Stimulated activated CD8-positive, alpha-beta memory T cell treated with anti-CD3 and anti-CD28 coated beads, Interleukin-7, amount 100 ng/mL, for 24 hours (primary cell): ENCODE measurements at regions not wholly inside any gene's neighbourhood (a gene's known extent, or its start where the extent isn't known, plus 50 kb on each side); places are given as distances from the start of the nearest gene placed in this dataset.
"Not testable (repeated sequence)": the region's sequence is repeated elsewhere in the genome, so short reads cannot be mapped to it uniquely, and the experiment has no call there.

Source experiments
- DNase-seq: peaks from one replicate; pipeline ENCODE4 v3.0.0-alpha.2; 2020; ENCODE audit warnings: low read depth

GRCh38 chr13:31607531-31607930 lies 131.8 kb upstream of the RXFP2 start:
- not testable (repeated sequence) for DNase-seq

DNA sequence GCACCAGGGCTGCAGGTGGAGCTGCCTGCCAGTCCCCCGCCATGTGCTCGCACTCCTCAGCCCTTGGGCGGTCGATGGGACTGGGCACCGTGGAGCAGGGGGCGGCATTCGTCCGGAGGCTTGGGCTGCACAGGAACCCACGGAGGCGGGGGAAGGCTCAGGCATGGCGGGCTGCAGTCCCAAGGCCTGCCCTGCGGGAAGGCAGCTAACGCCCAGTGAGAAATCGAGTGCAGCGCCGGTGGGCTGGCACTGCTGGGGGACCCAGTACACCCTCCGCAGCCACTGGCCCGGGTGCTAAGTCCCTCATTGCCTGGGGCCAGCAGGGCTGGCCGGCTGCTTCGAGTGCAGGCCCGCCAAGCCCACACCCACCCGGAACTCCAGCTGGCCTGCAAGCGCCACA lies 130.5 kb upstream of the RXFP2 start:
- DNase-seq, result not testable (repeated sequence)

- no peak for DNase-seq
Observed at GRCh38 chr13:31610270-31610998, 128.9 kb upstream of the RXFP2 start.

GRCh38 chr13:31611214-31611613 lies 128.1 kb upstream of the RXFP2 start:
- no peak for DNase-seq

DNA sequence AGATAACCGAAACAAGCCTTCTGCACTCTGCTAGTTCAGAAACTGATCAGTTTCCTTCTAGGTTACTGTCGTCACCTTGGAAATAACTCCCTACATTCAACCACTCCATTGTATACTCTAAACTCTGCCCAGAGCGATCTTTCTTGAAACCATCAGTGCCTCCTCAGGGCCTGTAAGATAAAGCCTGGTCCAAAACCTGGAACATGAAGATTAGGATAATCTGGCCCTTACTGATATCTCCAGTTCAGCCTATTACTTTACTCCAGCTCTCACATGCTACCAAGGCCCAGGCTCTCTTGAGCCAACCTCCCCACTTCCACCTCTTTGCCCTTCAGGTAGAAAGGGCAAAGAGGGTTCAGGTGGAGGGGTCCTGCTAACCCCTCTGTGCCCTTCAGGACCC lies 125.3 kb upstream of the RXFP2 start:
- no peak for DNase-seq

GRCh38 chr13:31614704-31615103 lies 124.6 kb upstream of the RXFP2 start:
- no peak for DNase-seq

DNA sequence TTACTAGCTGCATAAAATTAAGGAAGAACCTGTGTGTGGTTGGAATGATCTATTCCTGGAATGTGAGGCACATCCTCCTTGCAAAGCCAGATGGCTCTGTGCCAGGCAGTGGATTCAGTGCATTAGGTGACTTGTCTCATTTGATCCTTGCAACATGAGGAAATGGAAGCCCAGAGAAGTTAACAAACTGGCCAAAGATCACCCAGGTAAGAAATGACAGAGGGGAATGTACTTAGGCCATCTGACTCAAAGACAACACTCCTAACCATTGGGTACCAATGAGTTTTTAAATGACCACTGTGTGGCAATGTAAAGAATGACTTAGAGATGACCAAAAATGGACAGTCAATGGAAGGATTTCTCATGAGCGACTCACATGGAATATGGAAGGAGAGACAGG lies 114.2 kb upstream of the RXFP2 start:
- DNase-seq, result no peak

DNA sequence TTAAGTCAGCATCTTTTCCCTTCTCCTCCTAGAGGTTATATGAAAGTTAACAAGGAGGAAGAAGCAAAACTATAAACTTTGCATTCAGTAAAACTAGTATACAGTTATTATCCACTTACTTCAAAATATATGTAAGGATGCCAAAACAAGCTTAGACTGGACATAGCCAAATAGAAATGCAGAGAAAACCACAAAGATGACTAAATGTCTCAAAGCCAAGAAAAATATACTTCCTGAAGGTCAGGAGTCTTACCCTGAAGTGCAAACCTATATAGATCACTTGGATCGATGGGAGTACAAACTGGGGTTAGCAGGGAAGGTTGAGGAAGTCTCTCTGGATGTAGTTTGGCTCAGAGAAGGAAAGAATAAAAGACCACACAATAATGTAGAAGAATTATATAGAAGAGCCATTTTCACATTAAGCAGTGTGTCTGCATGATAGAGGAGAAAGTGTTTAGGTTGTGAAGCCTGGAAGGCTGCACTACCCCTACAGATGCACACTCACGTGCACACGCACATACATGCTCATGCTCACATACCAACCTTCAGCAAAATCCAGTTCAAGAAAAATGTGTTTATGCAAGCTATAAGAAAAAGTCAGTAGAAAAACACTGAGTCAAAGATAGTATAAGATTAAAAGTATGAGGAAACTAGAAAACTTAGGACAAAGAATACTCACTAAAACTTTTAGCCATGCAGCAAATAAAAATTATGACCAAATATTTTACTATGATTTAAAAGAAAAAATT lies 112.1 kb upstream of the RXFP2 start:
- no peak for DNase-seq

DNA sequence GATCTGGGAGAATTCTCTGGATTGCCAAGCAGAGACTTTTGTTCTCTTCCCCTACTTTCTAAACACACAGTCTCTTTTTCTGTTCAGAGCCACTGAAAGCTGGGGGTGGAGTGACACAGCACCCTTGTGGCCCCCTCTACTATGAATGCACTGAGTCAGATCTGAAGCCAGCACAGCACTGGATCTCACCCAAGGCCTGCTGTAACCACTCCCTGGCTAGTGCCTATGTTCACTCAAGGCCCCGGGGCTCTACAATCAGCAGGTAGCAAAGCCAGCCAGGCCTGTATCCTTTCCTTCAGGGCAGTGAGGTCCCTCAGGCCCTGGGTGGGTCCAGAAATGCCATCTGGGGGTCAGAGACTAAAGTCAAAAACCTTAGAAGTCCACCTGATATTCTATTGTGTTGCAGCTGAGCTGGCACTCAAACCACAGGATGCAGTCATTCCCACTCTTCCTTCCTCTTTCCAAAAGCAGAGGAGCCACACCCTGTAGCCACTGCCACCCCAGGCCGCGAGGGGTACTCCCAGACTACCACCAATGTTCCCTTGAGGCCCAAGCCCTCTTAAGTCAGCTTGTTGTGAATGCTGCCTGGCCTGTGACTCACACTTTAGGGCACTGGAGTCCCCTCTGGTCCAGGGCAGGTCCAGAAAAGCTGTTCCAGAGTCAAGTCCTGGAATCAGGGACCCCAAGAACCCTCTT lies 110.1 kb upstream of the RXFP2 start:
- no peak for DNase-seq

DNA sequence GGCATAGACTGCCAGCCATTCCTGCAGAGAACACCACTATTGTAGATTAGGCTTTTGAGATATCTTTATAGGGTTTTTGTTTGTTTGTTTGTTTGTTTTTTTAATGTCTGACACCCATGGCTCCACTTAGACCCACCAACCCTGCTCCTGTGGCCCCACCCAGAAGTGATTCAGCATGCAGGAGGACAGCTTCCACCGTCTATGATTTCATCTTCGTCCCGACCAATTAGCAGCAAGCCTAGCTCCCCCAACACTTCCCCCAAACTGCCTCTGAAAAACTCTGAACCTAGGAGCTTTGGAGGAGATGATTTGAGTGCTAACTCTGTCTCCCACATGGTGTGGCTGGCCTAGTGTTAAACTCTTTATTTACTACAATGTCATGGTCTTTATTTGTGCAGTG lies 108.3 kb upstream of the RXFP2 start:
- no peak for DNase-seq

- no peak for DNase-seq
Observed at GRCh38 chr13:31631746-31632145, 107.6 kb upstream of the RXFP2 start.

DNA sequence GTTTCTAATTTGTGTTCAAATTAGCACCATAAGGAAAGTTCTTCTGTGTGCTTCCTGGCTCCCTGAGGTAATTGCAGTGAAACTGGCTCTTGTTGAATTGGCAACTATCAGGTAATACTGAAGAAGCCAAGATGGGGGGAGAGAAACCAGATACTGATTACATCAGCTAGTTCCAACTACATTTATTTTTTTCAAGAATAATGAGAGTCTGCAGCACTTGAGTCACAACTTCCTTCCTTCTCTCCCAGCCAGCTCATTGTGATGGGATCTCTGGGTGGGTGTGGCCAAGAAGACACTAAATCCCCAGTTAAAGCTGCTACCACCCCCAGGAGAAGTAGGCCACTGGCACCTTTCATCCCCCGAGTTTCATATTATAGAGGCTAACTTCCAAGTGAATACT lies 100.7 kb upstream of the RXFP2 start:
- DNase-seq, result no peak

GRCh38 chr13:31639443-31640163 lies 99.7 kb upstream of the RXFP2 start:
- no peak for DNase-seq

DNA sequence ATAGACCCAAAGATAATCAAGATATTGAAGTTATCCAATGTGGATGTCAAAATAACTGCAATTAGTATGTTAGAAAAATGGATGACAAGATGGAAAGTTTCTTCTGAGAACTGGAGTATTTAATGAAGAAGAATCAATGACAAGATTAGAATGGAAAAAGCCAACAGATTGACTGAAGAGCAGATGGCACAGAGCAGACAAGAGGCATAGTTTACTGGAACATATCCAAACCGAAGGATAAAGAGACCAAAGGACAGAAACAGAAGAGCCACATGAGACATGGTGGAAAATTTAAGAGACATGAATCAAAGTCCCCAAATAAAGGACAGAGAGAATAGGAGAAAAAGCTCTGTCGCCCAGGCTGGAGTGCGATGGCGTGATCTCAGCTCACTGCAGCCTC lies 89.6 kb upstream of the RXFP2 start:
- DNase-seq, result no peak

DNA sequence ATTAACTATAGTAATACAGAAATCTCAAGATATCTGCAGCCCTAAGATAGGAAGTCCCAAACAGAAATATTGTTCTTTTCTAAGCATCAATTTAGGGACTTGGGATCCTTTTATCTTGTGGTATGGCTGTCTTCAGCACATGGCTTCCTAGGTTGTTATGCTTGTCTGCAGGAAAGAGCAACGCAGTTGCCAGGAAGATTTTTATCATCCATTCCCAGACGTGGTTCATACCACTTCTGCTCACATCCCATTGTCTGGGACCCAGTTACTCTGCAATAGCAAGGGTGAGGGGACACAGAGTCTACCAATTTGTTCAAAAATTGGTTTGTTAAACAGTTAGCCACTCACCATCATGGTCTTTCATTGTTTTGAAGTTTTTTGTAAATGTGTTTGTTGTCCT lies 85.6 kb upstream of the RXFP2 start:
- DNase-seq, result no peak

- DNase-seq, result no peak
Observed at GRCh38 chr13:31663880-31664585, 75.3 kb upstream of the RXFP2 start.

GRCh38 chr13:31670831-31671617 lies 68.3 kb upstream of the RXFP2 start:
- DNase-seq, result no peak

DNA sequence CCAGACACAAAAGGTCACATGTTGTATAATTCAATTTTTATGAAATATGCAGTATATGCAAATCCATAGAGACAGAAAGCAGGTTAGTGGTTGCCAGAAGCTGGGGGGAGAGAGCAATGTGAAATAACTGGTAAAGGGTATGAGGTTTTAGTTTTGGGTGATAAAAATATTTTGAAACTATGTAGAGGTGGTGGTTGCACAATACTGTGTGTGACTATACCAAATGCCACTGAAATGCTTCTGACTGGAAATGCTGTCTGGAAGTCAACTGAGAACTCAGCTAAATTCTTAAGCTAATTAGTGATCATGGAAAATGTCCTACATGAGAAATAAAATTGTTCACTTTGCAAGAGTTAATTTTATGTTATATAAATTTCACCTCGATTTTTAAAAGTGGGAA lies 65.3 kb upstream of the RXFP2 start:
- no peak for DNase-seq

DNA sequence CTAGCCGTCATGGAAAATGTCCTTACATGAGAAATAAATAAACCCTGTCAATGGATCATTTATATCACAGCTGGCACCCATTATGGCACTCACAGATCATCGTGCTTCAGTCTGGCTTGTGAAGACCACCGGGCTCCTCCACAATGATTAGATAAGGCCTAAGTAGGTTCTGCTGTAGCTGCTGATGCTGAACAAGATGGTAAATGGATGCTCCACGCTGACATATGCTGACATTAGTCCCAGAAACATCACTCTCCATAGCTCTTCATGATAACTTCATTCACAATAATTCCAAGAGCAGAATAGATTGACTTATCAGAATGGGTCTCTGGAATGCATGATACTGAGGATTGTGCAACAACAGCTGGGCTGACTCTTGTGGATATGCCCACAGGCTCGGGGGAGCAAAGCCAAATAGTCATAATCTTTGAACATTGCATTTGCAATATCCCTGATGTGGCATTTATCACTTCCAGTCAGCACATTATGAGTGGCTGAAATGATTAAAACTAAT lies 63.8 kb upstream of the RXFP2 start:
- DNase-seq, result no peak

DNA sequence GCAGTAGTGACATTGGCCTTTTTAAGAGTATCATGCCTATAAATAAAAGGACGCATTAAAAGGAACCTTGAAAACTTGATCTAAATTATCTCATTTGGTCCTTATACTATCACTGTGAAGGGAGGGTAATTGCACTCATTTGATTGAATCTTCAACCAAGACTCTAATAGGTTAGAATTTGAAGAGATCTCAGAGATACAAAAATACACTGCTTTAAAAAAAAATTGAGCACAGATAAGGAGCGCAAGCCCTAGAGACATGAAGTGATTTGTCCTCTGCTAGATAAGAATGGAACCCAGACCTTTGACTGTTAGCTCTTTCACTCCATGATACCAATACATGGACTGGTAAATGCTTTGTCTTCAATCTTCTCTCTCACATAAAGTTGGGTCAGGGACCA lies 58.2 kb upstream of the RXFP2 start:
- no peak for DNase-seq

- DNase-seq, result no peak
Observed at GRCh38 chr13:31684466-31684865, 54.9 kb upstream of the RXFP2 start.
